ENCODE measurements at regions not wholly inside any gene's neighbourhood (a gene's known extent, or its start where the extent isn't known, plus 50 kb on each side); places are given as distances from the start of the nearest gene placed in this dataset.

GRCh38 chr15:85988741-85989140 lies 90.9 kb upstream of the AGBL1 start:
- no peak for TF ChIP-seq GATA2 (IDR thresholded peaks at IDR 0.05; ENCODE audit: low read depth, low read length)
- no peak for TF ChIP-seq GATA3 (IDR thresholded peaks at IDR 0.05; ENCODE audit: low read depth, low read length)

Data from SH-SY5Y (cell line).